Liver (tissue), 8 donors: ENCODE measurements at regions not wholly inside any gene's neighbourhood (a gene's known extent, or its start where the extent isn't known, plus 50 kb on each side); places are given as distances from the start of the nearest gene placed in this dataset.

ENCODE experiments used
- DNase-seq: peaks from one replicate; pipeline ENCODE4 v3.0.0-alpha.2; 2017; ENCODE audit warnings: low spot score
- H3K27ac ChIP-seq, 2 donors: one replicate each; pipeline ENCODE4 v1.7.0; 2013; ENCODE audit warnings: inconsistent platforms in 2 of 2, low read length in 2 of 2, control low read depth in 1 of 2, low read depth in 1 of 2, mild to moderate bottlenecking in 1 of 2
- H3K27me3 ChIP-seq, 4 donors: one replicate each; pipeline versions ENCODE4 v1.6.1 to v1.7.0; 2013; ENCODE audit warnings: low read length in 3 of 4, inconsistent platforms in 1 of 4, mild to moderate bottlenecking in 1 of 4, moderate library complexity in 1 of 4; ENCODE audit not compliant: control insufficient read depth in 4 of 4, insufficient read depth in 4 of 4
- H3K36me3 ChIP-seq, 4 donors: one replicate each; pipeline versions ENCODE4 v1.6.1 to v1.7.0; 2013; ENCODE audit warnings: low read length in 3 of 4, mild to moderate bottlenecking in 3 of 4, low read depth in 1 of 4, moderate library complexity in 1 of 4; ENCODE audit not compliant: control insufficient read depth in 4 of 4, insufficient read depth in 3 of 4
- H3K4me1 ChIP-seq, 4 donors: one replicate each; pipeline versions ENCODE4 v1.6.1 to v1.7.0; 2013; ENCODE audit warnings: low read length in 3 of 4, mild to moderate bottlenecking in 3 of 4, moderate library complexity in 1 of 4; ENCODE audit not compliant: control insufficient read depth in 4 of 4, insufficient read depth in 4 of 4
- H3K4me3 ChIP-seq, 3 donors: one replicate each; pipeline versions ENCODE4 v1.6.1 to v1.7.0; 2013; ENCODE audit warnings: low read length in 3 of 3, control low read depth in 1 of 3, low read depth in 1 of 3, mild to moderate bottlenecking in 1 of 3
- H3K9ac ChIP-seq, 2 donors: one replicate each; pipeline ENCODE4 v1.7.0; 2013; ENCODE audit warnings: low read length in 2 of 2, mild to moderate bottlenecking in 2 of 2, moderate library complexity in 2 of 2, control low read depth in 1 of 2, low read depth in 1 of 2
- H3K9me3 ChIP-seq, 4 donors: one replicate each; pipeline versions ENCODE4 v1.6.1 to v1.7.0; 2013; ENCODE audit warnings: low read length in 3 of 4; ENCODE audit not compliant: control insufficient read depth in 4 of 4
- ATF3 ChIP-seq: IDR thresholded peaks from 2 replicates; pipeline ENCODE4 v1.6.1; 2016; ENCODE audit warnings: antibody characterized with exemption
- EGR1 ChIP-seq, 2 donors: IDR thresholded peaks; 2 replicates each; pipeline ENCODE4 v1.6.1; 2016 to 2018; ENCODE audit warnings: antibody characterized with exemption in 2 of 2, low read depth in 2 of 2
- FOXA2 ChIP-seq: IDR thresholded peaks from 2 replicates; pipeline ENCODE4 v1.6.1; 2016; ENCODE audit warnings: antibody characterized with exemption
- GABPA ChIP-seq, 2 donors: IDR thresholded peaks in 1 of 2; conservative IDR thresholded peaks in 1 of 2; 2 replicates each; pipeline ENCODE4 v1.6.1; 2016; ENCODE audit warnings: antibody characterized with exemption in 2 of 2, mild to moderate bottlenecking in 1 of 2, moderate library complexity in 1 of 2
- HNF4G ChIP-seq: IDR thresholded peaks from 2 replicates; pipeline ENCODE4 v1.6.1; 2016; ENCODE audit warnings: antibody characterized with exemption
- RAD21 ChIP-seq, 2 donors: IDR thresholded peaks; 2 replicates each; pipeline ENCODE4 v1.6.1; 2016; ENCODE audit warnings: antibody characterized with exemption in 2 of 2, mild to moderate bottlenecking in 2 of 2
- SP1 ChIP-seq: IDR thresholded peaks from 2 replicates; pipeline ENCODE4 v1.6.1; 2018; ENCODE audit warnings: antibody characterized with exemption, mild to moderate bottlenecking
- TAF1 ChIP-seq: conservative IDR thresholded peaks from 2 replicates; pipeline ENCODE4 v1.6.1; 2016; ENCODE audit warnings: antibody characterized with exemption, mild to moderate bottlenecking
- YY1 ChIP-seq: IDR thresholded peaks from 2 replicates; pipeline ENCODE4 v1.6.1; 2016; ENCODE audit warnings: antibody characterized with exemption, mild to moderate bottlenecking
- WGBS: extraction: QIAGEN DNeasy Blood & Tissue Kit; methylation state at CpG from one replicate; pipeline ENCODE4 v1.1.7; 2013; 5-methylcytosine and 5-hydroxymethylcytosine counted together
- TF ChIP-seq, protein P1 (sequence below): IDR thresholded peaks from 2 replicates; pipeline ENCODE4 v1.6.1; 2016; ENCODE audit warnings: antibody characterized with exemption
- TF ChIP-seq, protein P2 (sequence below): fragments of 150-350 bp; IDR thresholded peaks from 2 replicates; pipeline ENCODE4 v1.5.1; 2017; ENCODE audit warnings: improper control_type of control experiment, low read depth, low read length; ENCODE audit not compliant: missing input control
- donor health status: healthy.
- donor health status: healthy.
- donor health status: healthy.
- donor health status: healthy.
- donor health status: healthy.

DNA sequence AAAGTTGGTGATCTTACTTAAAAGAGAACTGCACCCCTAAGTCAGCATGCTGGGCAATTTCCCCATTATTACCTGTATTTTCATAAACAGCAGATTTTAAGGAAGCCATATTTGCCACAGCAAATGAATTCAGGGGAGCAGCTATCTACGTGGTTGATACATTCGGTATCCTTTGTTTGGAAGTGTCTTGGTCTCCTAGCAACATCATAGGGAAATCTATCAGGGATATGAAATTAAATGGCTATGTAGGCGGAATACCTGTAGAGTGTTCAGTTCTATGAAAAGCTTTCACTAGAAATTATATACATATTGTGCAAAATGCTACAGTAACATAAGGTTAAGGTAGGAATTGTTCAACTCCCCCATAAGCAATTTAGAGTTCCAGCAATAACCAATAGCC, 157.2 kb upstream of the EMCN start (continued):
- TF ChIP-seq EGR1 (IDR thresholded peaks at IDR 0.05; ENCODE audit: low read depth in 2 of 2) (no peak), RAD21 (IDR thresholded peaks at IDR 0.05) (no peak), ATF3 (no peak), TAF1 (no peak), YY1 (no peak), FOXA2 (no peak), SP1 (no peak)
- TF ChIP-seq, protein P1, sequence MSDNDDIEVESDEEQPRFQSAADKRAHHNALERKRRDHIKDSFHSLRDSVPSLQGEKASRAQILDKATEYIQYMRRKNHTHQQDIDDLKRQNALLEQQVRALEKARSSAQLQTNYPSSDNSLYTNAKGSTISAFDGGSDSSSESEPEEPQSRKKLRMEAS = no peak
- TF ChIP-seq, protein P2, sequence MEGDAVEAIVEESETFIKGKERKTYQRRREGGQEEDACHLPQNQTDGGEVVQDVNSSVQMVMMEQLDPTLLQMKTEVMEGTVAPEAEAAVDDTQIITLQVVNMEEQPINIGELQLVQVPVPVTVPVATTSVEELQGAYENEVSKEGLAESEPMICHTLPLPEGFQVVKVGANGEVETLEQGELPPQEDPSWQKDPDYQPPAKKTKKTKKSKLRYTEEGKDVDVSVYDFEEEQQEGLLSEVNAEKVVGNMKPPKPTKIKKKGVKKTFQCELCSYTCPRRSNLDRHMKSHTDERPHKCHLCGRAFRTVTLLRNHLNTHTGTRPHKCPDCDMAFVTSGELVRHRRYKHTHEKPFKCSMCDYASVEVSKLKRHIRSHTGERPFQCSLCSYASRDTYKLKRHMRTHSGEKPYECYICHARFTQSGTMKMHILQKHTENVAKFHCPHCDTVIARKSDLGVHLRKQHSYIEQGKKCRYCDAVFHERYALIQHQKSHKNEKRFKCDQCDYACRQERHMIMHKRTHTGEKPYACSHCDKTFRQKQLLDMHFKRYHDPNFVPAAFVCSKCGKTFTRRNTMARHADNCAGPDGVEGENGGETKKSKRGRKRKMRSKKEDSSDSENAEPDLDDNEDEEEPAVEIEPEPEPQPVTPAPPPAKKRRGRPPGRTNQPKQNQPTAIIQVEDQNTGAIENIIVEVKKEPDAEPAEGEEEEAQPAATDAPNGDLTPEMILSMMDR = no peak

- H3K9ac ChIP-seq = no peak overlapping the region
- TF ChIP-seq RAD21 (IDR thresholded peaks at IDR 0.05) = no peak
- TF ChIP-seq HNF4G = no peak
- no peak for TF ChIP-seq GABPA (IDR thresholded peaks at IDR 0.05 in 1 of 2, conservative IDR thresholded peaks at IDR 0.05 in 1 of 2)
- TF ChIP-seq, protein P2 = no peak
- TF ChIP-seq TAF1 = no peak
- DNase-seq = no peak
These were observed 139.4 kb upstream of the EMCN start for GRCh38 chr4:100657187-100657586.

DNA sequence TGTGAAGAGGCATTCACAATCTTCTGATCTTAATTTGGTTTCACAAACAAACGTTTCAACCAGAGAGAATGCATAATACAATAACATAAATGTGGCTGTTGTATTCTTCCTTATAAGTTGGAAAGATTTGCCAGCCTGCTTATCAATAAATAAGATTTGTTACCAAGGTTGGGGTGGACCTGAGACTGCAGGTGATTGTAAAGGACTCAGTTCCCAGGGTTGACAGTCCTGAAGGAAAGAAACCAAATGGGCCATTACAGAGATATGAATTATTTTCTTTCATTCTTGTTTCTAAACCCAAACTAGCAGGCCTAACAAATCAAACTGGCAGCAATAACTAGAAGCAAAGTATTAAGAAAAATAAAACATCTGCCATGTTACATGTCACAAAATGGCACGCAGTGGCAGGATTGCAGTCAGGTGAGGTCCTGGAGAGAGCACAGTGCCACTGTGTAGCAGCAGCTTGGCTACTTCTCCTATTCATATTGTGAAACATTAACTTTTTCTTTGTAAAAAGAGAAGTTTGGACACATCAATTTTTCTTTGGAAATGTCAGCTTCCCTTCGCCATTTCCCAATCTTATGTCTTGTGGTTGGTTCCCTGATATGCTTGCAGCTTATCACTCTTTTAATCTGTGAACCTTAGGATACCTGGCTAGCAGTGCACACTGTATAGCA, 133.8 kb upstream of the EMCN start:
- no peak overlapping the region for H3K9ac ChIP-seq
- no peaks in the 10 kb centered on the region for H3K27me3 ChIP-seq
- H3K4me3 ChIP-seq = no peak overlapping the region
- TF ChIP-seq GABPA (IDR thresholded peaks at IDR 0.05 in 1 of 2, conservative IDR thresholded peaks at IDR 0.05 in 1 of 2) (no peak), RAD21 (IDR thresholded peaks at IDR 0.05) (no peak), FOXA2 (no peak), ATF3 (no peak)
- H3K36me3 ChIP-seq = no peaks in the 10 kb centered on the region
- no peaks in the 10 kb centered on the region for H3K4me1 ChIP-seq
- no peaks in the 10 kb centered on the region for H3K9me3 ChIP-seq
- H3K27ac ChIP-seq = no peak overlapping the region
- 54% methylated on average over 3 of the region's 3 CpGs for WGBS
- DNase-seq = no peak

More at GRCh38 chr4:100657187-100657586, 139.4 kb upstream of the EMCN start:
- Histone ChIP-seq H3K4me1 (no peaks in the 10 kb centered on the region), H3K36me3 (no peaks in the 10 kb centered on the region), H3K9me3 (no peaks in the 10 kb centered on the region), H3K4me3 (no peak overlapping the region), H3K27me3 (no peaks in the 10 kb centered on the region), H3K27ac (no peak overlapping the region)
